PC-3 (cell line): ENCODE measurements at regions not wholly inside any gene's neighbourhood (a gene's known extent, or its start where the extent isn't known, plus 50 kb on each side); places are given as distances from the start of the nearest gene placed in this dataset.

Experiments
- ATAC-seq: fragments of 200-7000 bp; cut with Tn5 transposase; 2 replicates; pipeline ENCODE4 v1.9.1; 2020; ENCODE audit warnings: mild to moderate bottlenecking, moderate library complexity
- BruUV-seq: library from RNA; stranded (reverse); fragments of 400-500 nt; replicated peaks from 2 replicates; lab custom pipeline; 2021; lab: Mats Ljungman, UMichigan
- CTCF ChIA-PET: fragments of 300-600 bp; sonication (Branson Sonifier 250); formaldehyde crosslinking; loops from one replicate; lab custom pipeline; 2022; ENCODE audit warnings: antibody characterized with exemption; lab: Charles Lee
- POLR2A ChIA-PET: fragments of 300-600 bp; sonication (Branson Sonifier 250); formaldehyde crosslinking; loops from one replicate; lab custom pipeline; 2022; ENCODE audit warnings: antibody characterized with exemption; ENCODE audit not compliant: unreplicated experiment; lab: Charles Lee
- DNase-seq: peaks from one replicate; pipeline ENCODE4 v3.0.0-alpha.2; 2015
- H2AFZ ChIP-seq: fragments of 300-600 bp; sonication (generic); 2 replicates; pipeline ENCODE4 v1.6.0; 2016; ENCODE audit warnings: antibody characterized with exemption, low read length
- H3F3A ChIP-seq: fragments of 300-600 bp; sonication (generic); one replicate; pipeline ENCODE4 v1.6.0; 2017; ENCODE audit warnings: antibody characterized with exemption, low read length, control low read depth, mild to moderate bottlenecking; ENCODE audit not compliant: unreplicated experiment
- H3K27ac ChIP-seq: fragments of 300-600 bp; sonication (generic); 2 replicates; pipeline ENCODE4 v1.5.1; 2016; ENCODE audit warnings: mild to moderate bottlenecking, low read length
- H3K27me3 ChIP-seq: fragments of 300-600 bp; sonication (generic); 2 replicates; pipeline ENCODE4 v1.6.1; 2016; ENCODE audit warnings: low read length, mixed read lengths
- H3K36me3 ChIP-seq: fragments of 300-600 bp; sonication (generic); 2 replicates; pipeline ENCODE4 v1.6.1; 2016; ENCODE audit warnings: low read depth, mixed run types, low read length, mixed read lengths
- H3K4me1 ChIP-seq: fragments of 300-600 bp; sonication (generic); 2 replicates; pipeline ENCODE4 v1.5.1; 2016; ENCODE audit warnings: low read length; ENCODE audit not compliant: insufficient read depth
- H3K4me2 ChIP-seq: fragments of 300-600 bp; sonication (generic); 2 replicates; pipeline ENCODE4 v1.6.0; 2016; ENCODE audit warnings: low read length
- H3K4me3 ChIP-seq: fragments of 300-600 bp; sonication (generic); 2 replicates; pipeline ENCODE4 v1.5.1; 2016; ENCODE audit warnings: mild to moderate bottlenecking, low read length, mixed read lengths
- H3K79me2 ChIP-seq: fragments of 300-600 bp; sonication (generic); 2 replicates; pipeline ENCODE4 v1.6.1; 2017; ENCODE audit warnings: low read length, mixed read lengths
- H3K9ac ChIP-seq: fragments of 300-600 bp; sonication (generic); 2 replicates; pipeline ENCODE4 v1.6.0; 2016; ENCODE audit warnings: mild to moderate bottlenecking, low read length
- H3K9me2 ChIP-seq: fragments of 300-600 bp; sonication (generic); replicated peaks from 2 replicates; pipeline ENCODE4 v1.6.1; 2016; ENCODE audit warnings: mixed run types, low read length, mixed read lengths
- H3K9me3 ChIP-seq: fragments of 300-600 bp; sonication (generic); 2 replicates; pipeline ENCODE4 v1.6.1; 2016; ENCODE audit warnings: low read length, mixed read lengths
- H4K20me1 ChIP-seq: fragments of 300-600 bp; sonication (generic); 2 replicates; pipeline ENCODE4 v1.6.1; 2016; ENCODE audit warnings: low read length, mixed read lengths
- EZH2 ChIP-seq: fragments of 300-600 bp; sonication (generic); IDR thresholded peaks from one replicate; pipeline ENCODE4 v1.6.1; 2017; ENCODE audit warnings: antibody characterized with exemption, mild to moderate bottlenecking, low read length; ENCODE audit not compliant: unreplicated experiment
- EZH2phosphoT487 ChIP-seq: fragments of 300-600 bp; sonication (generic); IDR thresholded peaks from 2 replicates; pipeline ENCODE4 v1.6.1; 2018; ENCODE audit warnings: mild to moderate bottlenecking, antibody characterized with exemption, low read length, borderline replicate concordance
- intact Hi-C: fragments of 100-400 bp; cut with micrococcal nuclease; formaldehyde crosslinking; loops from 2 replicates; pipeline ENCODE4 v1.9.0; 2023
- TF ChIP-seq, protein P1 (sequence below): fragments of 300-600 bp; sonication (generic); conservative IDR thresholded peaks from 2 replicates; pipeline ENCODE4 v1.5.1; 2017; ENCODE audit warnings: antibody characterized with exemption, low read depth, mild to moderate bottlenecking, low read length

DNA sequence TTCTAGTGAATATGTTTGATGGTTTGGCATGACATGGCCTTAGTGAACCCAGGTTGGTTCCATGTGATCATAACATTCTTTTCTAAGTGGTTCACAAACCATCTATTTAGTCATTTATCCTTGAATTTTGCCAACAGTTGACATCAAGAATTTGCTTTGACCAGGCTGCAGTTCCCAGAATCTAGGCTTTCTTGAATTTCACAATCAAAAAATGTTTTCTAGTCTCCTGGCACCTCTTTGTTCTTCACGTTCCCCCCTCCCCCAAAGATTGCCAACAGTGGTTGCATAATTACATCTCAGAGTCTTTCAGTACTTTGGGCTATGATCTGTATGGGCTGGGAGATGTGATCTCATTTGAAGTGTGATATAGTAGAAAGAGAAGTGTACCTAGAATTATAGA, 124.0 kb downstream of the GATA6 start:
- Histone ChIP-seq H2AFZ (no peak overlapping the region), H3K9ac (no peak overlapping the region), H3K4me3 (no peak overlapping the region), H3K27ac (no peak overlapping the region), H3K36me3 (no peaks in the 10 kb centered on the region), H3K4me1 (no peaks in the 10 kb centered on the region), H3K9me3 (0 out of 2 replicates have a peak, but pooled peaks cover 4% of the 10 kb centered on the region), H3K79me2 (no peaks in the 10 kb centered on the region), H3F3A (no peaks in the 10 kb centered on the region), H3K9me2 (no peaks in the 10 kb centered on the region), H3K27me3 (no peaks in the 10 kb centered on the region), H4K20me1 (no peaks in the 10 kb centered on the region), H3K4me2 (no peak overlapping the region)
- ATAC-seq: no peak
- DNase-seq: no peak
- intact Hi-C loops: no loop called here
- TF ChIP-seq EZH2phosphoT487: no peak
- no peak for TF ChIP-seq EZH2
- TF ChIP-seq, protein P1, sequence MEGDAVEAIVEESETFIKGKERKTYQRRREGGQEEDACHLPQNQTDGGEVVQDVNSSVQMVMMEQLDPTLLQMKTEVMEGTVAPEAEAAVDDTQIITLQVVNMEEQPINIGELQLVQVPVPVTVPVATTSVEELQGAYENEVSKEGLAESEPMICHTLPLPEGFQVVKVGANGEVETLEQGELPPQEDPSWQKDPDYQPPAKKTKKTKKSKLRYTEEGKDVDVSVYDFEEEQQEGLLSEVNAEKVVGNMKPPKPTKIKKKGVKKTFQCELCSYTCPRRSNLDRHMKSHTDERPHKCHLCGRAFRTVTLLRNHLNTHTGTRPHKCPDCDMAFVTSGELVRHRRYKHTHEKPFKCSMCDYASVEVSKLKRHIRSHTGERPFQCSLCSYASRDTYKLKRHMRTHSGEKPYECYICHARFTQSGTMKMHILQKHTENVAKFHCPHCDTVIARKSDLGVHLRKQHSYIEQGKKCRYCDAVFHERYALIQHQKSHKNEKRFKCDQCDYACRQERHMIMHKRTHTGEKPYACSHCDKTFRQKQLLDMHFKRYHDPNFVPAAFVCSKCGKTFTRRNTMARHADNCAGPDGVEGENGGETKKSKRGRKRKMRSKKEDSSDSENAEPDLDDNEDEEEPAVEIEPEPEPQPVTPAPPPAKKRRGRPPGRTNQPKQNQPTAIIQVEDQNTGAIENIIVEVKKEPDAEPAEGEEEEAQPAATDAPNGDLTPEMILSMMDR: no peak
- ChIA-PET POLR2A (no interaction called here), CTCF (no interaction called here)
- no TSS peak for BruUV-seq

DNA sequence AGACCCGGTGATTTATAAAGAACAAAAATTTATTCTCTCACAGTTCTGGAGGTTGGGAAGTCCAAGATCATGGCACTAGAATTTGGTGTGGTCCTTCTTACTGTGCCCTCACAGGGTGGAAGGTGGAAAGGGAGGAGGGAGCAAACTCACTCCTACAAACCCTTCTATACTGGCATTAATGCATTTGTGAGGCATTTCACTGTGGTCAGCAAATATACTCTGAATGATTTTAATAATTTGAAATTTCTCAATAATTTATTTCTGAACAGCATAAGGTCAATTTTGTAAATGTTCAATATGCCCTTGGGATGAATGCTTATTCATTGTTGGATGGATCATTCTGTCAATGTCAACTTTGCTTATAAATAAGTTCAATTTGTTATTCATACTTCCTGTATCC, 120.6 kb downstream of the GATA6 start:
- no peak overlapping the region for H3K4me2 ChIP-seq
- H4K20me1 ChIP-seq: no peaks in the 10 kb centered on the region
- POLR2A ChIA-PET: no interaction called here
- no peaks in the 10 kb centered on the region for H3K27me3 ChIP-seq
- no TSS peak for BruUV-seq
- intact Hi-C loops: no loop called here
- H3K4me3 ChIP-seq: no peak overlapping the region
- no peak for TF ChIP-seq EZH2phosphoT487
- TF ChIP-seq, protein P1: no peak
- ATAC-seq (no peak), DNase-seq (no peak)
- H3K9me2 ChIP-seq: no peaks in the 10 kb centered on the region
- no peak overlapping the region for H2AFZ ChIP-seq
- no peak overlapping the region for H3K9ac ChIP-seq
- 0 out of 2 replicates have a peak, but pooled peaks cover 4% of the 10 kb centered on the region for H3K9me3 ChIP-seq
- no peaks in the 10 kb centered on the region for H3K36me3 ChIP-seq
- no peaks in the 10 kb centered on the region for H3K79me2 ChIP-seq
- CTCF ChIA-PET: no interaction called here
- H3K4me1 ChIP-seq: peaks cover 22% of the 10 kb centered on the region
- no peaks in the 10 kb centered on the region for H3F3A ChIP-seq
- no peak overlapping the region for H3K27ac ChIP-seq

DNA sequence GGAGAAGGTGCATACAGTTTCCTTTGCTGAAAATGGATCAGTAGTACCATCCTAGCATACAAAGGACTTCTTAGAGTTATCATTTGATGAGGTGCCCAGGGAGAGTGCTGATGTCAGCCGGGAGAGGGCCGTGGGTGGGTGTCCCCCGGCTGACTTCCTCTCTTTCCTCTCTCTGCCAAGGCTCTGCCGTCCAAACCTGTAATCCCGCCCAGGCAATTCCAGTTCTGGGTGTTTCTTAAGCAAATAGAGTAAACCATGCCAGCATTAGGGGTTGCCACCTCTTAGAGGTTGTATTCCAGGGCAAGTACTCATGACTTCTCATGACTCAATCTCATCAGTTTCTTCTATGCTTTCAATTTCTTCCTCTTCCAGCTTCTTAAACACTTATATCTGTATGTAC, 117.2 kb downstream of the GATA6 start:
- ChIA-PET CTCF (no interaction called here), POLR2A (interaction anchor here (0.6 kb wide), 1 partner anchor 54 kb away, joined by 3 read pairs; no protein-coding TSS in a partner anchor)
- Histone ChIP-seq H3K27ac (peak overlapping the region; percentile 80), H3K79me2 (no peaks in the 10 kb centered on the region), H3K4me2 (peak overlapping the region; percentile 40), H3K9me2 (no peaks in the 10 kb centered on the region), H3K27me3 (no peaks in the 10 kb centered on the region), H3K9ac (peak overlapping the region; percentile 54), H3F3A (no peaks in the 10 kb centered on the region), H4K20me1 (no peaks in the 10 kb centered on the region), H2AFZ (peak overlapping the region; percentile 3; the same call in 1 of the 2 replicates), H3K9me3 (0 out of 2 replicates have a peak, but pooled peaks cover 4% of the 10 kb centered on the region), H3K4me1 (peaks cover 46% of the 10 kb centered on the region), H3K4me3 (peak overlapping the region; percentile 5; the same call in 1 of the 2 replicates), H3K36me3 (no peaks in the 10 kb centered on the region)
- BruUV-seq: no TSS peak
- TF ChIP-seq, protein P1: no peak
- no peak for TF ChIP-seq EZH2phosphoT487
- no peak for TF ChIP-seq EZH2
- DNase-seq: peak; percentile 92
- intact Hi-C loops: loop anchor here (1.0 to 5.0 kb wide), 4 partner anchors 36 to 276 kb away; partner anchors contain the start of gene GATA6
- peak; percentile 83 for ATAC-seq
